ENCODE measurements at regions not wholly inside any gene's neighbourhood (a gene's known extent, or its start where the extent isn't known, plus 50 kb on each side); places are given as distances from the start of the nearest gene placed in this dataset.

DNA sequence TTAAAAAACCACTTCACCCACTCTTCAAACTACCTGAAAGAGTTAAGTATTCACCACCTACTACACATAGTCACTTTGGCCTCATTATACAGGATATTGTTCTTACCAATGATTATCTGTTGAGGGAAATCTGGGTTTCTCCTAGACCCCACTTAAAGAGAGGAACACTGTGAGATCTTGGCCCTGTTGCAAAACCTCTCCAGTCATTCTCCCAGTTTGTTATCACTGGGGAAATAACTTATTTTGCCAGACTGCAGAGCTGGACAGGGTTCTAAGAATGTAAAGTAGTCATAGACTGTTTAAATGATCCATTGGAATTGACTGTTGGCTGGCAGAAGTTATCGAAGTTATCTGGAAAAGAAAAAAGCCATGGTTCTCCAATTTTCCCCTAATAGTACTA, 143.8 kb downstream of the HGF start:
- FAIRE-seq, result no peak
- no peak for DNase-seq (ENCODE audit: insufficient read length, low spot score)

DNA sequence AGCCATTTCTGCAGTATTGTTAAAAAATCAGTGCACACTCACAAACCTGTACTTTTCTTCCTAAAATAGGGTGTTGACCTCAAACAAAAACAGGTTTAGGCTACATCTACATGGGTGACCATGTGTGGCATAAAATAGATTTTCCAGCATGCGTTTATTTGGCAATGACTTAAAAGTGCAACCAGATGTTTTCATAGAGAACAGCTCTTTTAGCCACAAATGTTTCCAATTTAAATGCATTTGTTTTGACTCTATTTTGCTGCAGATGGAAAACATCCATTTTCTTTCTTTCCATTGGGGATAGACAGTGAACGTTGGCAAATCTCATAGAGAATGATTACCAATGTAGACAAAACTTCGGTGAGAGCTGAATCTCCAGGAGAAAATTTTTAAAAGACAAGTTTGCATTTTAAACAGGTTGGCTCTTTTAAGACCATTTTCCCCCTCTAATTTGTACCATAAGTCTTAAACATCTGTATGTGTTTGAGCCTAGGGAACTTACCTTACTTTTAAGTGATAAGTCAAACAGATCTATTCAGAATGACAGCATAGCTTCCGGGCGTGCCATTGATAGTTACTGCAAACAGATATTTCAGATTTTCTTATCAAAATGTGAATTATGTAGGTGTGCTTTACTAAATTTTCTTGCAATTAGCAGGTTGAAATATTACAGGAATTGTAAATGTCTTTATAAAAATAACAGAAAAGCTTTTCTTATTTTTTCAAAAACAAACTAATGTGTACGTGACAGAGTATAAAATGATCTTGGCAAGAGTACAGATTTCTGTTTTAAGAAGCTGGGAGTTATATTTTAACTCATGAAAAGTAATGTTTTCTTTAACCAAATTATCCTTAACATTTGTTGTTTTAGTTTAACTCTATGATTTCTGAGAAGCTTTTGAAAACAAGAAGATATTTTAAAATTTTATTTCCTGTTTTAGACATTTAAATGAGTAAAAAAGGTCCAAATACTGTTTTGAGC, 144.9 kb downstream of the HGF start:
- FAIRE-seq, result no peak
- no peak for TF ChIP-seq POLR2A (IDR thresholded peaks at IDR 0.05; ENCODE audit: low read depth, low read length)
- no peak for TF ChIP-seq SPI1 (IDR thresholded peaks at IDR 0.05; ENCODE audit: low read depth, low read length)
- no peak for TF ChIP-seq POU2F2 (IDR thresholded peaks at IDR 0.05; ENCODE audit: low read depth, low read length)
- no peak for TF ChIP-seq PAX5 (IDR thresholded peaks at IDR 0.05; ENCODE audit: insufficient read depth, low read length, severe bottlenecking)
- TF ChIP-seq TAF1 (IDR thresholded peaks at IDR 0.05; ENCODE audit: low read depth, low read length), result no peak
- TF ChIP-seq POLR2AphosphoS5 (IDR thresholded peaks at IDR 0.05; ENCODE audit: low read depth, low read length), result no peak
- DNase-seq (ENCODE audit: insufficient read length, low spot score), result no peak

More for the DNA sequence above, 143.8 kb downstream of the HGF start:
- TF ChIP-seq PAX5 (IDR thresholded peaks at IDR 0.05; ENCODE audit: insufficient read depth, low read length, severe bottlenecking), result no peak

DNA sequence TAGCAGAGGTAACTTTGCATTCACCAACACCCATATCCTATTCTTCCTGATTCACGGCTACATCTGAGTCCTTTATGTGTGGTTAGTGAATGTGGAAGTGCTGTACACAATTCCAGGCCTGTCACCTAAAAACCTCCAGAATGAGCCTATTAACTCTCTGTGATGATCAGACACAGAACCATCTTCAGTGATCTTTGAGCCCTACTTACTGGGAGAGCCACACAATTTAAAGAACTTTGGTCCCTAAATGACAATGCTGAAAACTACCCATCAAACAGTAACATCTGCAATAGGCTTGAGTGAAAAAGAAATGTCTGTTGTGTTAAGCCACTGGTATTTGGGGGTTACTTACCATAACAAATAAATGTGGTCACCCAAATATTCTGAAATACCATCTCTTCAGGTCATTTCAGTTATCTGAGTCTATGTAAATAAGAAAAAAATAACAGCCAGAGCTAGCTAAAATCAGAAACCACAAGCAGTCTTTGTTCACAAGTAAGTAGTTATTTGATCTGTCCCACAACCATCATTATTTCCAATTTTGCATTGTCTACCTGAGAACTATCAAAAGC, 145.7 kb downstream of the HGF start:
- FAIRE-seq (no peak), DNase-seq (ENCODE audit: insufficient read length, low spot score) (no peak)

DNA sequence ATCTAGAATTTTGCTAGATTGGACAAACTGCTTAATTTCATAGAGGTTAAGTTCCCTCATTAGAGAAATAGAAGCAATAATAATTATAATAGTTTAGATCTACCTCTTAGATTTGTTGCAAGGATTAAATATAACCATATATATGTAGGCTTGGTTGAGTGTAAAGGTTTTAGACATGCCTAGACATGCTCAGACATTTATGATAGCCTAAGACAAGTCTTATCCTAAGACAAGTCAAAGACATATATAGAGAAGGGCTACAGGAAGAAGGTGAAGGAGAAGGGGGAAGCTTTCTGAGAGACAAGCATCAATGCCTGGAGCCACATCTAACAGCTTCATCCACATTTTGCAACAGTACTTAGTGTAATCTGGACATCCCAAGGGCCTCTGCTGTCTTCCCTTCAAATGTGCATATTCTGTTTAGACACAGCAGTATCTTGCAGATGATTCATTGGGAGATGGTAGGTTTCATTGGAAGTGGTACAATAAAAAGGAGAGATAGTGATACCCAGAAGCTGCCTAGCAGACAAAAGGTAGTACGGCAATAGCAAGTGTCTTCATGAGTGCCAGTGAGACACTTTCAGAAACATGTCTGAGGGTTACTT, 146.5 kb downstream of the HGF start:
- no peak for TF ChIP-seq TAF1 (IDR thresholded peaks at IDR 0.05; ENCODE audit: low read depth, low read length)
- TF ChIP-seq POLR2AphosphoS5 (IDR thresholded peaks at IDR 0.05; ENCODE audit: low read depth, low read length), result no peak
- no peak for TF ChIP-seq SPI1 (IDR thresholded peaks at IDR 0.05; ENCODE audit: low read depth, low read length)
- DNase-seq (ENCODE audit: insufficient read length, low spot score) (no peak), FAIRE-seq (no peak)

More for the DNA sequence above, 145.7 kb downstream of the HGF start:
- TF ChIP-seq TAF1 (IDR thresholded peaks at IDR 0.05; ENCODE audit: low read depth, low read length) (no peak), POLR2A (IDR thresholded peaks at IDR 0.05; ENCODE audit: low read depth, low read length) (no peak), PAX5 (IDR thresholded peaks at IDR 0.05; ENCODE audit: insufficient read depth, low read length, severe bottlenecking) (no peak), SPI1 (IDR thresholded peaks at IDR 0.05; ENCODE audit: low read depth, low read length) (no peak), POU2F2 (IDR thresholded peaks at IDR 0.05; ENCODE audit: low read depth, low read length) (no peak), POLR2AphosphoS5 (IDR thresholded peaks at IDR 0.05; ENCODE audit: low read depth, low read length) (no peak)

DNA sequence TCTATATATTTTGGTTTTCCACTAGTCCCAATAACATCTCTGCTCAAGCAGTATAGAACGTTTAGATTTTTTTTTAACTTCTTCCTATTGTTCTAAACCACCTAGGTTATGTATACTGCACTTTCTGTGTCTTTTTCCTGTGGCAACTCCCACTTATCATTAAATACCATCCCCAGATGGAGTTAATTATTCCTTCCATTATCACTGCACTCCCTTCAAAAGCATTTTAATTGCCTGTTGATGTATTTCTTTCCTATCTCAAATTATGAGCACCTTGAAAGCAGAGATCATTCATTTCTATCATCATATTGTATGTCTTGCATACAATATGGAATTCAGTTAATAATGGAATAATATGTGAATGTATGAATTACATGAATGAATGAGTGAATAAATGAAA, 148.0 kb downstream of the HGF start:
- TF ChIP-seq PAX5 (IDR thresholded peaks at IDR 0.05; ENCODE audit: insufficient read depth, low read length, severe bottlenecking) (no peak), POLR2AphosphoS5 (IDR thresholded peaks at IDR 0.05; ENCODE audit: low read depth, low read length) (no peak), POLR2A (IDR thresholded peaks at IDR 0.05; ENCODE audit: low read depth, low read length) (no peak), SPI1 (IDR thresholded peaks at IDR 0.05; ENCODE audit: low read depth, low read length) (no peak), TAF1 (IDR thresholded peaks at IDR 0.05; ENCODE audit: low read depth, low read length) (no peak), POU2F2 (IDR thresholded peaks at IDR 0.05; ENCODE audit: low read depth, low read length) (no peak)
- FAIRE-seq (no peak), DNase-seq (ENCODE audit: insufficient read length, low spot score) (no peak)

DNA sequence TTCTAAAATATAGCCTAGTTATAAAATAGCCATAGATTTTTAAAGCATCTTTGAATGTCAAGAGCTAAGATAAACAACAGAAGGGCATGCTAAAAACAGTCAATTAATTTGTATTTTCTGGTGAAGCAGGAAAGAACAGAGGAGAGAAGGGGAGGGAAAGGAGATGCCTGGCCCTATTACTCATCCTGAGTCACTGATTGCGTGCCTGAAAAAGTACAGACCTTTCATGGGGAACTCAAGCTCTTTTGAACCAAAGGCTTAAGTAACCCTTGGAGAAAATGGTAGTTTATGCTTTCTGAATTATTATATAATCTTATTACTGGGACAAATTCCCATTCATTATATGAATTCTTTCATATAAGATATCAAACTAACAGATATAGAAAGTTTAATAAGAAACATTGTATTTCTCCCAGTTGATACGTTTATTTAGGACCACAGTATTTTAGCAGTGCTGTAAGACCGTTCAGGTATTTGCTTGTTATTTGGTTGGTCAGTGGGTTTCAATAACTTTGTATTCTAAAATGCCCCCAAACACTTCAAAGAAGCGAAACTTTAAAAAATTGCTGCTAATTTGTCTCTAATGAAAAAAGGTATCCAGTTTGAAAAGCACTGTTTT, 151.3 kb downstream of the HGF start:
- TF ChIP-seq SPI1 (IDR thresholded peaks at IDR 0.05; ENCODE audit: low read depth, low read length) (no peak), PAX5 (IDR thresholded peaks at IDR 0.05; ENCODE audit: insufficient read depth, low read length, severe bottlenecking) (no peak), POU2F2 (IDR thresholded peaks at IDR 0.05; ENCODE audit: low read depth, low read length) (no peak), TAF1 (IDR thresholded peaks at IDR 0.05; ENCODE audit: low read depth, low read length) (no peak), POLR2A (IDR thresholded peaks at IDR 0.05; ENCODE audit: low read depth, low read length) (no peak), POLR2AphosphoS5 (IDR thresholded peaks at IDR 0.05; ENCODE audit: low read depth, low read length) (no peak)
- FAIRE-seq (no peak), DNase-seq (ENCODE audit: insufficient read length, low spot score) (no peak)

DNA sequence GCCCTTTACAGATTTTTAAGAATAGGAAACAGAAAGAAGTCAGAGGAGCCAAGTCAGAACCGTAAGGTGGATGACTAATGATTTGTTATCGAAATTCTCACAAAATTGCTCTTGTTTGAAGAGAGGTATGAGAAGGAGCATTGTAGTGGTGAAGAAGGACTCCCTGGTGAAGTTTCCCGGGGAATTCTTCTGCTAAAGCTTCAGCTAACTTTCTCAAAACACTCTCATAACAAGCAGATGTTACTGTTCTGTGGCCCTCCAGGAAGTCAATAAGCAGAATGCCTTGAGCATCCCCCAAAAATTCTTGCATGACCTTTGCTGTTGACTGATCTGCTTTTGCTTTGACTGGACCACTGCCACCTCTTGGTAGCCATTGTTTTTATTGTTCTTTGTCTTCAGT, 152.9 kb downstream of the HGF start:
- no peak for TF ChIP-seq TAF1 (IDR thresholded peaks at IDR 0.05; ENCODE audit: low read depth, low read length)
- TF ChIP-seq POU2F2 (IDR thresholded peaks at IDR 0.05; ENCODE audit: low read depth, low read length), result no peak
- no peak for TF ChIP-seq SPI1 (IDR thresholded peaks at IDR 0.05; ENCODE audit: low read depth, low read length)
- no peak for TF ChIP-seq POLR2A (IDR thresholded peaks at IDR 0.05; ENCODE audit: low read depth, low read length)
- TF ChIP-seq PAX5 (IDR thresholded peaks at IDR 0.05; ENCODE audit: insufficient read depth, low read length, severe bottlenecking), result no peak
- TF ChIP-seq POLR2AphosphoS5 (IDR thresholded peaks at IDR 0.05; ENCODE audit: low read depth, low read length), result no peak
- FAIRE-seq (no peak), DNase-seq (ENCODE audit: insufficient read length, low spot score) (no peak)

DNA sequence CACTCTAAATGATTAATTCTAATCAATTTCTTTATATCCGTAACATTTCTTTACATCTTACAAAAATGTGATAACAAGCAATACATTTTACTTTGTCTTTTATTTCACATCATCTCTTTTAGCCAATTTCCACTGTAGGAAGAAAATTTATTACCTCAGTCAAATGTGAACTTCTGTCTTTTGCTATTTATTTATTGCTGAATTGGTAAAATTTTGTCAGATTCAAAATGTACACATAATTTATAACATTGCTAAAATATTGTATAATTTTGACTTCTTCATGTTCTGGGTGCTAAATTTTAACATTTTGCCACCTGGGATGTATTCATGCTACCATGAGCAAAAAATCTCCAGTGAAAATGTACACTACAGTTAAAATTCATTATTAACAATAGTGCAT, 158.0 kb downstream of the HGF start:
- no peak for FAIRE-seq
- no peak for DNase-seq (ENCODE audit: insufficient read length, low spot score)
- TF ChIP-seq TAF1 (IDR thresholded peaks at IDR 0.05; ENCODE audit: low read depth, low read length), result no peak
- TF ChIP-seq POU2F2 (IDR thresholded peaks at IDR 0.05; ENCODE audit: low read depth, low read length), result no peak
- no peak for TF ChIP-seq POLR2AphosphoS5 (IDR thresholded peaks at IDR 0.05; ENCODE audit: low read depth, low read length)
- no peak for TF ChIP-seq POLR2A (IDR thresholded peaks at IDR 0.05; ENCODE audit: low read depth, low read length)
- TF ChIP-seq PAX5 (IDR thresholded peaks at IDR 0.05; ENCODE audit: insufficient read depth, low read length, severe bottlenecking), result no peak

DNA sequence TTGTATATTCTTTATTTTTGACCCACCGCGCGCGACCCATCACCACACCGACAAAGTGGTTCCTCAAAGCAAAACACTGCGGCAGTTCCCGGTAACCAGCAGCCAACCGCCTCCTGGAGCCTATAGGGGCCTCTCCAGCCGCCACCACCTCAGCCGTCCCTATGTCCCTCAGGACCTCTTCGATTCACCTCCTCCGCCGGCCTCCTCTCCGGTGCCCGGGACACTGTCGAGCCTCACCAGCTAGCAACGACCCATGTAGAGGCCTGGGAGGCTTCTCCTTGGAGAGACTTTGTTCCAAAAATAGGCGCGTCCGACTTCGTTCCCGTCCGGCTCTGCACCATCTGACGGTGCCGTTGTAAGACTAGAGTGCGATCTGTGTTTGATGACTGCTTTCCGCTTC, 158.8 kb downstream of the HGF start:
- FAIRE-seq, result no peak

More for the DNA sequence above, 158.8 kb downstream of the HGF start:
- TF ChIP-seq PAX5 (IDR thresholded peaks at IDR 0.05; ENCODE audit: insufficient read depth, low read length, severe bottlenecking), result no peak
- no peak for TF ChIP-seq POU2F2 (IDR thresholded peaks at IDR 0.05; ENCODE audit: low read depth, low read length)
- no peak for TF ChIP-seq TAF1 (IDR thresholded peaks at IDR 0.05; ENCODE audit: low read depth, low read length)
- no peak for TF ChIP-seq POLR2A (IDR thresholded peaks at IDR 0.05; ENCODE audit: low read depth, low read length)
- no peak for TF ChIP-seq SPI1 (IDR thresholded peaks at IDR 0.05; ENCODE audit: low read depth, low read length)
- no peak for TF ChIP-seq POLR2AphosphoS5 (IDR thresholded peaks at IDR 0.05; ENCODE audit: low read depth, low read length)
- no peak for DNase-seq (ENCODE audit: insufficient read length, low spot score)
